Mesenchymal stem cell (in vitro differentiated cells and primary cell): ENCODE measurements at regions not wholly inside any gene's neighbourhood (a gene's known extent, or its start where the extent isn't known, plus 50 kb on each side); places are given as distances from the start of the nearest gene placed in this dataset.

Experiments used
- DNase-seq: peaks from one replicate; pipeline ENCODE4 v3.0.0-alpha.2; 2013
- H2AFZ ChIP-seq: one replicate; pipeline ENCODE4 v1.6.1; 2013; ENCODE audit warnings: low read depth, mild to moderate bottlenecking, control low read depth, inconsistent platforms, low read length, moderate library complexity
- H2AK5ac ChIP-seq: 2 replicates; pipeline ENCODE4 v1.6.1; 2013; ENCODE audit warnings: low read length, moderate library complexity, mild to moderate bottlenecking, inconsistent platforms; ENCODE audit not compliant: severe bottlenecking
- H2BK120ac ChIP-seq: one replicate; pipeline ENCODE4 v1.6.1; 2013; ENCODE audit warnings: low read depth, mild to moderate bottlenecking, inconsistent platforms, low read length, moderate library complexity
- H2BK12ac ChIP-seq, 2 experiments: one replicate each; pipeline ENCODE4 v1.6.1; 2013; ENCODE audit warnings: inconsistent platforms in 2 of 2, low read length in 2 of 2, mild to moderate bottlenecking in 2 of 2, moderate library complexity in 2 of 2, control low read depth in 1 of 2
- H2BK15ac ChIP-seq: one replicate; pipeline ENCODE4 v1.6.1; 2013; ENCODE audit warnings: mild to moderate bottlenecking, low read depth, inconsistent platforms; ENCODE audit not compliant: poor library complexity, severe bottlenecking
- H2BK5ac ChIP-seq: 2 replicates; pipeline ENCODE4 v1.6.1; 2013; ENCODE audit warnings: low read depth, mild to moderate bottlenecking, low read length, control low read depth, inconsistent platforms; ENCODE audit not compliant: poor library complexity, severe bottlenecking
- H3K14ac ChIP-seq, 2 experiments: one replicate each; pipeline ENCODE4 v1.6.1; 2013; ENCODE audit warnings: inconsistent platforms in 2 of 2, low read length in 2 of 2, control low read depth in 1 of 2, mild to moderate bottlenecking in 1 of 2, moderate library complexity in 1 of 2
- H3K18ac ChIP-seq, 2 experiments: one replicate each; pipeline ENCODE4 v1.6.1; 2013; ENCODE audit warnings: inconsistent platforms in 2 of 2, low read length in 2 of 2, control low read depth in 1 of 2, low read depth in 1 of 2, mild to moderate bottlenecking in 1 of 2
- H3K23ac ChIP-seq, 2 experiments: one replicate each; pipeline ENCODE4 v1.6.1; 2013; ENCODE audit warnings: inconsistent platforms in 2 of 2, low read length in 2 of 2, mild to moderate bottlenecking in 2 of 2, moderate library complexity in 2 of 2, control low read depth in 1 of 2
- H3K27ac ChIP-seq: 2 replicates; pipeline ENCODE4 v1.5.1; 2013; ENCODE audit warnings: mild to moderate bottlenecking, moderate library complexity, low read length, control low read depth, inconsistent platforms; ENCODE audit not compliant: poor library complexity, severe bottlenecking
- H3K27me3 ChIP-seq, 2 experiments: 2 replicates each; pipeline versions ENCODE4 v1.6.1 to v1.7.0; 2013; ENCODE audit warnings: low read length in 2 of 2, mild to moderate bottlenecking in 2 of 2, moderate library complexity in 2 of 2, control low read depth in 1 of 2, inconsistent platforms in 1 of 2; ENCODE audit not compliant: control insufficient read depth in 1 of 2, insufficient read depth in 1 of 2
- H3K36me3 ChIP-seq, 2 experiments: 2 replicates each; pipeline versions ENCODE4 v1.6.1 to v1.7.0; 2013; ENCODE audit warnings: low read length in 2 of 2, control low read depth in 1 of 2, inconsistent platforms in 1 of 2, low read depth in 1 of 2, mild to moderate bottlenecking in 1 of 2; ENCODE audit not compliant: insufficient read depth in 2 of 2, control insufficient read depth in 1 of 2
- H3K4ac ChIP-seq, 2 experiments: one replicate each; pipeline ENCODE4 v1.6.1; 2013; ENCODE audit warnings: inconsistent platforms in 2 of 2, low read length in 2 of 2, mild to moderate bottlenecking in 2 of 2, moderate library complexity in 2 of 2, control low read depth in 1 of 2, low read depth in 1 of 2
- H3K4me1 ChIP-seq: 2 replicates; pipeline ENCODE4 v1.6.1; 2013; ENCODE audit warnings: low read depth, low read length, control low read depth; ENCODE audit not compliant: control insufficient read depth, insufficient read depth
- H3K4me2 ChIP-seq: 2 replicates; pipeline ENCODE4 v1.6.1; 2013; ENCODE audit warnings: low read length, mild to moderate bottlenecking, inconsistent platforms; ENCODE audit not compliant: poor library complexity, severe bottlenecking
- H3K4me3 ChIP-seq, 2 experiments: 2 replicates each; pipeline versions ENCODE4 v1.5.1 to v1.7.0; 2013; ENCODE audit warnings: low read length in 2 of 2, mild to moderate bottlenecking in 2 of 2, control low read depth in 1 of 2, low read depth in 1 of 2; ENCODE audit not compliant: insufficient read depth in 1 of 2
- H3K79me1 ChIP-seq: replicated peaks from 2 replicates; pipeline ENCODE4 v1.6.1; 2013; ENCODE audit warnings: mild to moderate bottlenecking, control low read depth, low read length, inconsistent platforms; ENCODE audit not compliant: poor library complexity, severe bottlenecking
- H3K9ac ChIP-seq: 2 replicates; pipeline ENCODE4 v1.7.0; 2013; ENCODE audit warnings: mild to moderate bottlenecking, low read length, moderate library complexity
- H3K9me3 ChIP-seq: 2 replicates; pipeline ENCODE4 v1.7.0; 2013; ENCODE audit warnings: mild to moderate bottlenecking, low read length; ENCODE audit not compliant: control insufficient read depth
- H4K8ac ChIP-seq: one replicate; pipeline ENCODE4 v1.6.1; 2013; ENCODE audit warnings: inconsistent platforms, mild to moderate bottlenecking, low read length, moderate library complexity
- H4K91ac ChIP-seq: one replicate; pipeline ENCODE4 v1.6.1; 2013; ENCODE audit warnings: mild to moderate bottlenecking, low read length, inconsistent platforms
- WGBS: methylation state at CpG from one replicate; pipeline ENCODE4 v1.1.7; 2013; ENCODE audit warnings: mixed read lengths; 5-methylcytosine and 5-hydroxymethylcytosine counted together

- Histone ChIP-seq H4K91ac (no peak overlapping the region), H3K4me3 (no peak overlapping the region), H3K27me3 (no peaks in the 10 kb centered on the region), H3K14ac (no peak overlapping the region), H2AK5ac (no peak overlapping the region), H2BK12ac (no peak overlapping the region), H3K79me1 (no peaks in the 10 kb centered on the region), H3K9me3 (no peaks in the 10 kb centered on the region), H3K4ac (no peak overlapping the region), H3K9ac (no peak overlapping the region), H3K18ac (no peak overlapping the region), H2BK15ac (no peak overlapping the region), H3K4me1 (no peaks in the 10 kb centered on the region), H3K27ac (no peak overlapping the region), H2BK120ac (no peak overlapping the region), H3K4me2 (no peak overlapping the region), H2AFZ (no peak overlapping the region), H4K8ac (no peak overlapping the region), H2BK5ac (no peak overlapping the region), H3K23ac (no peak overlapping the region), H3K36me3 (no peaks in the 10 kb centered on the region)
- 80% methylated on average over 3 of the region's 3 CpGs for WGBS
- DNase-seq = no peak
These were observed 420.2 kb upstream of the CNKSR2 start for GRCh38 chrX:20954014-20954413.

GRCh38 chrX:20952180-20952579 lies 422.0 kb upstream of the CNKSR2 start:
- H3K27me3 ChIP-seq = no peaks in the 10 kb centered on the region
- no peak overlapping the region for H3K4me3 ChIP-seq
- H3K9ac ChIP-seq = no peak overlapping the region
- H2BK120ac ChIP-seq = no peak overlapping the region
- H3K18ac ChIP-seq = no peak overlapping the region
- H2AK5ac ChIP-seq = no peak overlapping the region
- H4K91ac ChIP-seq = no peak overlapping the region
- H3K14ac ChIP-seq = no peak overlapping the region
- H3K9me3 ChIP-seq = no peaks in the 10 kb centered on the region
- H3K4me1 ChIP-seq = no peaks in the 10 kb centered on the region
- DNase-seq = no peak
- no peak overlapping the region for H3K23ac ChIP-seq
- H2AFZ ChIP-seq = no peak overlapping the region
- no peak overlapping the region for H2BK15ac ChIP-seq
- no peak overlapping the region for H4K8ac ChIP-seq
- H3K4me2 ChIP-seq = no peak overlapping the region
- H3K4ac ChIP-seq = no peak overlapping the region
- H3K36me3 ChIP-seq = no peaks in the 10 kb centered on the region
- H3K27ac ChIP-seq = no peak overlapping the region
- H2BK5ac ChIP-seq = no peak overlapping the region
- H3K79me1 ChIP-seq = no peaks in the 10 kb centered on the region
- H2BK12ac ChIP-seq = no peak overlapping the region
- WGBS = 100% methylated on average over 1 of the region's 3 CpGs

GRCh38 chrX:20951016-20951810 lies 423.0 kb upstream of the CNKSR2 start:
- Histone ChIP-seq H2BK120ac (no peak overlapping the region), H3K4ac (no peak overlapping the region), H3K14ac (no peak overlapping the region), H3K4me1 (no peaks in the 10 kb centered on the region), H3K18ac (no peak overlapping the region), H3K4me2 (no peak overlapping the region), H2AK5ac (no peak overlapping the region), H4K91ac (no peak overlapping the region), H2BK12ac (no peak overlapping the region), H3K27me3 (no peaks in the 10 kb centered on the region), H3K36me3 (no peaks in the 10 kb centered on the region), H2BK5ac (no peak overlapping the region), H3K9me3 (no peaks in the 10 kb centered on the region), H3K23ac (no peak overlapping the region), H3K79me1 (no peaks in the 10 kb centered on the region), H3K9ac (no peak overlapping the region), H4K8ac (no peak overlapping the region), H3K27ac (no peak overlapping the region), H2BK15ac (no peak overlapping the region), H3K4me3 (no peak overlapping the region), H2AFZ (no peak overlapping the region)
- no peak for DNase-seq
- 67% methylated on average over 4 of the region's 5 CpGs for WGBS

- Histone ChIP-seq H3K4me3 (no peak overlapping the region), H4K91ac (no peak overlapping the region), H3K4me2 (no peak overlapping the region), H3K9me3 (no peaks in the 10 kb centered on the region), H2AK5ac (no peak overlapping the region), H4K8ac (no peak overlapping the region), H2BK15ac (no peak overlapping the region), H3K18ac (no peak overlapping the region), H3K14ac (no peak overlapping the region), H3K4ac (no peak overlapping the region), H3K9ac (no peak overlapping the region), H2AFZ (no peak overlapping the region), H3K36me3 (no peaks in the 10 kb centered on the region), H2BK120ac (no peak overlapping the region), H3K23ac (no peak overlapping the region), H3K4me1 (no peaks in the 10 kb centered on the region), H2BK12ac (no peak overlapping the region), H3K27ac (no peak overlapping the region), H2BK5ac (no peak overlapping the region), H3K79me1 (no peaks in the 10 kb centered on the region), H3K27me3 (no peaks in the 10 kb centered on the region)
- WGBS = 18% methylated on average over 6 of the region's 7 CpGs
- DNase-seq = no peak
These were observed 426.8 kb upstream of the CNKSR2 start for GRCh38 chrX:20947411-20947912.
